ENCODE measurements at regions not wholly inside any gene's neighbourhood (a gene's known extent, or its start where the extent isn't known, plus 50 kb on each side); places are given as distances from the start of the nearest gene placed in this dataset.

DNA sequence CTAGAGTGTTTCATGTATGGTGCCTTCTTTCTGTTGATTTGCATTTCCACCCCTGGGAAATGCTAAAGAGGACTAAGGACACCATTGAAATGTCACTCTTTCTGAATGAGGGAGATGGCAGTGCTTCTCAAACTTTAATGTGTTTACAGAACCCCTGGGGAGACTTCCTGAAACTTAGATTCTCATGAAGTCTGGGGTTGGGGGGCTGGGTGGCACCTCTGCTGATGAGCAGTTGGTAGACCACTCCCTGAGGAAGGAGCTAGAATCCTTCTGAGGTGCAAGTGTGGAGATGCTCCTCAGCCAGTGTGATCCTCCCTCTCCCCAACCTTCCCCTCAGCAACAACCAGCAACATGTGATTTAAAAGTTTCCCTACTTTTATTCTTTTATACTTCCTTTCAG, 546.8 kb downstream of the LRRC70 start:
- TF ChIP-seq, protein P1, sequence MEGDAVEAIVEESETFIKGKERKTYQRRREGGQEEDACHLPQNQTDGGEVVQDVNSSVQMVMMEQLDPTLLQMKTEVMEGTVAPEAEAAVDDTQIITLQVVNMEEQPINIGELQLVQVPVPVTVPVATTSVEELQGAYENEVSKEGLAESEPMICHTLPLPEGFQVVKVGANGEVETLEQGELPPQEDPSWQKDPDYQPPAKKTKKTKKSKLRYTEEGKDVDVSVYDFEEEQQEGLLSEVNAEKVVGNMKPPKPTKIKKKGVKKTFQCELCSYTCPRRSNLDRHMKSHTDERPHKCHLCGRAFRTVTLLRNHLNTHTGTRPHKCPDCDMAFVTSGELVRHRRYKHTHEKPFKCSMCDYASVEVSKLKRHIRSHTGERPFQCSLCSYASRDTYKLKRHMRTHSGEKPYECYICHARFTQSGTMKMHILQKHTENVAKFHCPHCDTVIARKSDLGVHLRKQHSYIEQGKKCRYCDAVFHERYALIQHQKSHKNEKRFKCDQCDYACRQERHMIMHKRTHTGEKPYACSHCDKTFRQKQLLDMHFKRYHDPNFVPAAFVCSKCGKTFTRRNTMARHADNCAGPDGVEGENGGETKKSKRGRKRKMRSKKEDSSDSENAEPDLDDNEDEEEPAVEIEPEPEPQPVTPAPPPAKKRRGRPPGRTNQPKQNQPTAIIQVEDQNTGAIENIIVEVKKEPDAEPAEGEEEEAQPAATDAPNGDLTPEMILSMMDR (conservative IDR thresholded peaks at IDR 0.05; ENCODE audit: control insufficient read depth, insufficient read depth, low read depth, low read length): no peak
- no peak for DNase-seq (ENCODE audit: low read depth)
- H3K4me3 ChIP-seq (ENCODE audit: control insufficient read depth, low read depth, low read length): no peak overlapping the region

DNA sequence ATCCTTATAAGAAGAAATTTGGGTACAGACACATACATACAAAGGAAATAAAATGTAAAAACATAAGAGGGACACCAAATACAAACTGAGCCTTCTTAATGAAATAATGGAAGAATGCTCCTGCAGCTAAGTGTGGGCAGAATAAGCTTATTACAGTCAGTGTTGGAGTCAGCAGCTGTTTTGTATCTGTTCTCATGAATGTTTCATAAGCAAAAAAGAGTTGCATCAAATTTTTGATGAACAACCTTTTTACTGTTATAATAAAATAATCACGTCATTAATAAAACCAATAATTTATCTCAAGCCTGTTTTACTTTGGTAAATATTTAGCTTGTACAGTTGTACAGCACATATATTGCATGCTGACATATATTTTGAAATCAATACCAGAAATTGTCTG, 545.6 kb downstream of the LRRC70 start:
- no peak for DNase-seq (ENCODE audit: low read depth)
- TF ChIP-seq, protein P1 (conservative IDR thresholded peaks at IDR 0.05; ENCODE audit: control insufficient read depth, insufficient read depth, low read depth, low read length): no peak
- H3K4me3 ChIP-seq (ENCODE audit: control insufficient read depth, low read depth, low read length): no peak overlapping the region

DNA sequence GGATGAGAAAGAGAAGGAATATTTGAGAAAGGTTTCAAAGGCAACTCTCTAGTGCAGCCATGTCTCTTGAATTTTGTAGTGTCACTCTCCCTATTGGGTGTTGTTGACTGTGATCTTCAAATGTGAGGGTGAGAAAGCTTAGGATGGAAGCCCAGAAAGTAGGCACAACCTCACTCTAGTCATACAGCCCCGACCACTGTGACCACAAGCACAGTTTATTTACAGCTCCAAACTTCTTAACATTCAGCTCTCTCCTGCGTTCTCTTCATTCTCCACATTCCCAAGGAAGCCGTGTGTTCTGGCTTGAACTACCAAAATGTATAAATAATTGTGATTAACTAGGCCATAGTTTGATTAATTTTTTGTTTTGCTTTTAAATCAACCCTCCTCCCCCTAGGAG, 542.9 kb downstream of the LRRC70 start:
- TF ChIP-seq, protein P1 (conservative IDR thresholded peaks at IDR 0.05; ENCODE audit: control insufficient read depth, insufficient read depth, low read depth, low read length): no peak
- no peak for DNase-seq (ENCODE audit: low read depth)
- no peak overlapping the region for H3K4me3 ChIP-seq (ENCODE audit: control insufficient read depth, low read depth, low read length)

DNA sequence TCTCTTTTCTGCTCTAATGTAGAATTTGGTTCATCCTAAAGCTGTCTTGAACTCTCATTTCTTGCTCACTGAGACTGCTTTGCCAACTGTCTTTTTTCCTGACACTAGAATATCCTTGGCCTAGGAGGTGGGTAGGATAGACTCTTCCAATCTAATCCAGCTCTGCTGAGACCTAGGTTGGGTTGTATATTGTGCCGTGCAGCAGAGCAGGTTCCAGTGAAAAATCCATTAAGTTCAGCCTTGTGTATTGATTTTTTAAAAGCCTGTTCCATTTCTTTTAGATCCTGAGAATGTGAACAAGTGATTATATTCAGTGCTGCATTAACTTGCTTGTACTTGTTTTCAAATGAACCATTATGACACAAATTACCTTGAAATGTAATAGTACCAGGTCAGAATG, 539.6 kb downstream of the LRRC70 start:
- TF ChIP-seq, protein P1 (conservative IDR thresholded peaks at IDR 0.05; ENCODE audit: control insufficient read depth, insufficient read depth, low read depth, low read length): no peak
- no peak overlapping the region for H3K4me3 ChIP-seq (ENCODE audit: control insufficient read depth, low read depth, low read length)
- DNase-seq (ENCODE audit: low read depth): no peak

DNA sequence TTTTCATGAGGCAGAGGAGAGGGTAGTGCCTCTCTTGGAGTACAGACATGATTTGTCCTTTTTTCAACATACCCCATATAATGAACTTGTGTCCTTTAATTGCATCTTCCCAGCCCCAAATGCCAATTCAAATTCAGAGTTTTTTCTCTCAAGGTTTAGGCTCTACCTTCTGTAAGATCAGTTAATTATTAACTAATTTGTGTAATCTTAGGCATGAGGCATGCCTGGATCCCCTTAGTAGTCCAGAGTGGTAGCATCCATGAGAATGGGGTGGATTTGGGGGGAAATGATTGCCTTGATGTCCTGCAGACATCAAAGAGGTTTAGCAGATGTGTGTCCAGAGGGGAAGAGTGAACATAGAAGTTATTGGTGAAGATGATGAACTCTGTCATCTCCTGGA, 533.3 kb downstream of the LRRC70 start:
- H3K4me3 ChIP-seq (ENCODE audit: control insufficient read depth, low read depth, low read length): no peak overlapping the region
- TF ChIP-seq, protein P1 (conservative IDR thresholded peaks at IDR 0.05; ENCODE audit: control insufficient read depth, insufficient read depth, low read depth, low read length): no peak
- no peak for DNase-seq (ENCODE audit: low read depth)

DNA sequence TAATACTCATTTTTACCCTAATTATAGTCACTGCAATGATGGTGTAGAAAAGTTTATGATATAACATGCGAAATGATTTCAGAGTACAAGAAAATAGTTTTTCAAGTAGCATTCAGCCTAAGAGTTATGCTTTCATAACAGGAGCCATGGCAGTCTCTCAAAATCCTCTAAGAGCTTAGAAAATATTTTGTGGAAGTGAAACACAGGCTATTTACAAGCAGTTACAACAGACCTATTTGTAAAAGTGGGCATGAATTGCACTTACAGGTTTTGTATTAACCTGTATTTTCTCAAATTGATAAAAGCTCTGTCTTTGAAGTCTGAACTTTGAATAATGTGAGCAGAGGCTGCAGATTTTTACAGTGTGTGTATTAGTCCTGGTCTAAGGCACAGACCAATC, 523.3 kb downstream of the LRRC70 start:
- DNase-seq (ENCODE audit: low read depth): no peak
- no peak overlapping the region for H3K4me3 ChIP-seq (ENCODE audit: control insufficient read depth, low read depth, low read length)
- TF ChIP-seq, protein P1 (conservative IDR thresholded peaks at IDR 0.05; ENCODE audit: control insufficient read depth, insufficient read depth, low read depth, low read length): no peak

DNA sequence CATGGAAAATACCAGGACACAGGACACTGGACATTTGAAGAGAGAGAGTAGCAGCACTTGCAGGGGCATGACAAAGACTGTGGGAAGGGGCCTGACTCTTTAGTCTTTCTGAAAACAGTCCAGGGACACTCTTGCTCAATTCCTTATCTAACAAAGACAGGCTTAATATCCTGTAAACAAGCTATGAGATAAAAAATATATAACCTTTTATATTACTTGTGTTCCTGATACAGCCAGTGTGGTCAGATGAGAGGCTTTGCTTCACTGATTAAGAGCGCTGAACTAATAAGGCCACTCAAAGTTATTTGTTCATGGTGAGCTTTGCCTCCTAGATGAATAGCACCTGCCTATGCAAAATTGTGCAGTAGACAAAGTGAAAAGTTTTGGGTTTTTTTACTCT, 518.7 kb downstream of the LRRC70 start:
- TF ChIP-seq, protein P1 (conservative IDR thresholded peaks at IDR 0.05; ENCODE audit: control insufficient read depth, insufficient read depth, low read depth, low read length): no peak
- H3K4me3 ChIP-seq (ENCODE audit: control insufficient read depth, low read depth, low read length): no peak overlapping the region
- DNase-seq (ENCODE audit: low read depth): no peak

Data from fibroblast of mammary gland (primary cell).